IMR-90 (cell line): ENCODE measurements at regions not wholly inside any gene's neighbourhood (a gene's known extent, or its start where the extent isn't known, plus 50 kb on each side); places are given as distances from the start of the nearest gene placed in this dataset.

ENCODE experiments used
- POLR2A ChIP-seq: IDR thresholded peaks from 2 replicates; pipeline ENCODE4 v1.6.1; 2012; ENCODE audit warnings: mild to moderate bottlenecking, low read depth, low read length
- RAD21 ChIP-seq: IDR thresholded peaks from 2 replicates; pipeline ENCODE4 v1.6.1; 2012; ENCODE audit warnings: low read length, improper control_type of control experiment
- RCOR1 ChIP-seq: IDR thresholded peaks from 2 replicates; pipeline ENCODE4 v1.6.1; 2012; ENCODE audit warnings: mild to moderate bottlenecking, low read length, improper control_type of control experiment; ENCODE audit not compliant: insufficient replicate concordance
- TF ChIP-seq, protein P1 (sequence below): conservative IDR thresholded peaks from 2 replicates; pipeline ENCODE4 v1.5.1; 2012; ENCODE audit warnings: mild to moderate bottlenecking, low read depth, low read length, improper control_type of control experiment

GRCh38 chr3:70597312-70597711 lies 284.9 kb upstream of the MDFIC2 start:
- no peak for TF ChIP-seq RAD21
- TF ChIP-seq, protein P1, sequence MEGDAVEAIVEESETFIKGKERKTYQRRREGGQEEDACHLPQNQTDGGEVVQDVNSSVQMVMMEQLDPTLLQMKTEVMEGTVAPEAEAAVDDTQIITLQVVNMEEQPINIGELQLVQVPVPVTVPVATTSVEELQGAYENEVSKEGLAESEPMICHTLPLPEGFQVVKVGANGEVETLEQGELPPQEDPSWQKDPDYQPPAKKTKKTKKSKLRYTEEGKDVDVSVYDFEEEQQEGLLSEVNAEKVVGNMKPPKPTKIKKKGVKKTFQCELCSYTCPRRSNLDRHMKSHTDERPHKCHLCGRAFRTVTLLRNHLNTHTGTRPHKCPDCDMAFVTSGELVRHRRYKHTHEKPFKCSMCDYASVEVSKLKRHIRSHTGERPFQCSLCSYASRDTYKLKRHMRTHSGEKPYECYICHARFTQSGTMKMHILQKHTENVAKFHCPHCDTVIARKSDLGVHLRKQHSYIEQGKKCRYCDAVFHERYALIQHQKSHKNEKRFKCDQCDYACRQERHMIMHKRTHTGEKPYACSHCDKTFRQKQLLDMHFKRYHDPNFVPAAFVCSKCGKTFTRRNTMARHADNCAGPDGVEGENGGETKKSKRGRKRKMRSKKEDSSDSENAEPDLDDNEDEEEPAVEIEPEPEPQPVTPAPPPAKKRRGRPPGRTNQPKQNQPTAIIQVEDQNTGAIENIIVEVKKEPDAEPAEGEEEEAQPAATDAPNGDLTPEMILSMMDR: no peak
- TF ChIP-seq POLR2A: no peak
- TF ChIP-seq RCOR1: no peak
